ENCODE measurements at regions not wholly inside any gene's neighbourhood (a gene's known extent, or its start where the extent isn't known, plus 50 kb on each side); places are given as distances from the start of the nearest gene placed in this dataset.

DNA sequence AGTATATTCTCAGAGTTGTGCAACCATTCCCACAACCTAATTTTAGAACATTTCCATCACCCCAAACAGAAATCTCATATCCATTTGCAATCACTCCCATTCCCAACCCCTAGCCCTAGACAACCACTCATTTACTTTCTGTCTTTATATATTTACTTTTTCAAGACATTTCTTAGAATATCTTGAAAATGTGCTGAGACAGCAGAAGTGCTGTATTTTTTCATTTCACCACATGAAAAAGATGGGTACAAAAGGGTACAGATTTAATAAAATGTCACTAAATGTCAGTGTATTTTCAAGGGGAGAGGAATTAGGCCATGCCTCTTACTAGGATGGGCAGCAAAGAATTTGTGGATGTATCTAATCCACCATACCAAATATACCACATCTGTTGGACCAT is 51.6 kb upstream of the CCDC6 start:
- no peaks in the 10 kb centered on the region for H3K27me3 ChIP-seq (ENCODE audit: control insufficient read depth, insufficient read depth, low read length)
- no peaks in the 10 kb centered on the region for H3K36me3 ChIP-seq (ENCODE audit: control insufficient read depth, insufficient read depth, low read length)
- no peaks in the 10 kb centered on the region for H3K4me1 ChIP-seq (ENCODE audit: control insufficient read depth, insufficient read depth, low read length)
- DNase-seq, result no peak
- H3K27ac ChIP-seq (ENCODE audit: low read length), result no peak overlapping the region
- H3K4me3 ChIP-seq (ENCODE audit: low read length), result no peak overlapping the region
- no peaks in the 10 kb centered on the region for H3K9me3 ChIP-seq (ENCODE audit: control insufficient read depth, low read depth, low read length)
